ENCODE measurements at regions not wholly inside any gene's neighbourhood (a gene's known extent, or its start where the extent isn't known, plus 50 kb on each side); places are given as distances from the start of the nearest gene placed in this dataset.
"Not testable (repeated sequence)": the region's sequence is repeated elsewhere in the genome, so short reads cannot be mapped to it uniquely, and the experiment has no call there.

DNA sequence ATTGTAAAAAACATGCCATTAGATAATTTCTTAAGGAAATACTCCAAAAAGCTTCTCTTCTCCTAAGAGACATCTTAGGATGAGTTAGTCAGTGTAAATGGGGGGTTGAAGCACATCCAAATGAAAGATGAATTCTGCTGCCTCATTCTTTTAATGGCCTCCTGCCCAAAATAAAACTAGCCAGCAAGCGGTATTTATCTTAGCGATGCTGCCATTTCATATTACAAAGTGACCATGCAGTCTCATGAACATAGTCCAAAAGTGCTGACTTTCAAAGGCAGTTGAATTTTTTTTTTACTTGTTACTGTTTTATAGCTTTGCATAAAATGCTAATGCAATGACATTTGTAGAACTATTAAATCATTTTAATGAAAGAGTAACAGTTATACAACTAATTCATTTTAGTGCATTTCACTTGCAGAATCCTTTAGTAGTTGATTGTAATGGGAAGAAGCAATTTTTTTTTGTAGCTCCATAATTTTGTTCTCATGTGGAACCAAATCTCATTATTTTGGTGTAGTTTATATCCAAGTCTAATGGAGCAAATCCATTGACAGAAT is 151.5 kb downstream of the CAVIN4 start:
- no peak for TF ChIP-seq POLR2A (IDR thresholded peaks at IDR 0.05)
- TF ChIP-seq, protein P1, sequence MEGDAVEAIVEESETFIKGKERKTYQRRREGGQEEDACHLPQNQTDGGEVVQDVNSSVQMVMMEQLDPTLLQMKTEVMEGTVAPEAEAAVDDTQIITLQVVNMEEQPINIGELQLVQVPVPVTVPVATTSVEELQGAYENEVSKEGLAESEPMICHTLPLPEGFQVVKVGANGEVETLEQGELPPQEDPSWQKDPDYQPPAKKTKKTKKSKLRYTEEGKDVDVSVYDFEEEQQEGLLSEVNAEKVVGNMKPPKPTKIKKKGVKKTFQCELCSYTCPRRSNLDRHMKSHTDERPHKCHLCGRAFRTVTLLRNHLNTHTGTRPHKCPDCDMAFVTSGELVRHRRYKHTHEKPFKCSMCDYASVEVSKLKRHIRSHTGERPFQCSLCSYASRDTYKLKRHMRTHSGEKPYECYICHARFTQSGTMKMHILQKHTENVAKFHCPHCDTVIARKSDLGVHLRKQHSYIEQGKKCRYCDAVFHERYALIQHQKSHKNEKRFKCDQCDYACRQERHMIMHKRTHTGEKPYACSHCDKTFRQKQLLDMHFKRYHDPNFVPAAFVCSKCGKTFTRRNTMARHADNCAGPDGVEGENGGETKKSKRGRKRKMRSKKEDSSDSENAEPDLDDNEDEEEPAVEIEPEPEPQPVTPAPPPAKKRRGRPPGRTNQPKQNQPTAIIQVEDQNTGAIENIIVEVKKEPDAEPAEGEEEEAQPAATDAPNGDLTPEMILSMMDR (IDR thresholded peaks at IDR 0.05): no peak
- H3K27me3 ChIP-seq: no peaks in the 10 kb centered on the region
- DNase-seq: no peak

DNA sequence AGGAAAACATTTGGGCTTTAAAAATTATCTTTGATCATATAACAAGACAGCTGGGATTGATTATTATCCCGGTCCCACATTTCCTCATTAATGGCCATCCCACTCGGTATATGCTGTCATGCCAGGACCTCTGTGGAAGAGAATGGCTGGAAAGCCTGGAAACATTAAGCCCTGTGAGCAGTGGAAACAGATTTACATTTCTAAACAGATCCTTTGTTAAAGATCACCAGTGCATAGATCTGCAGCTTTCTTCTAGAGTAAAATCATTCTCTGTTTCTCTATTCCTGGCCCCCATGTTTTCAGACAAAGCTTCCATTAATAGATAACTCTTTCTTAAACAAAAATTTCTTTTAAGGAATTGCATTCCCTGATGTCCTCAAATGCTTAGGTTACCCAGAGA is 152.2 kb downstream of the CAVIN4 start:
- no peaks in the 10 kb centered on the region for H3K4me1 ChIP-seq
- H3K27ac ChIP-seq: no peak overlapping the region
- TF ChIP-seq POLR2A (IDR thresholded peaks at IDR 0.05): no peak
- TF ChIP-seq, protein P1 (IDR thresholded peaks at IDR 0.05): no peak
- no peak overlapping the region for H3K4me3 ChIP-seq
- no peaks in the 10 kb centered on the region for H3K9me3 ChIP-seq
- H3K36me3 ChIP-seq: no peaks in the 10 kb centered on the region
- DNase-seq: no peak
- no peaks in the 10 kb centered on the region for H3K27me3 ChIP-seq

More for the DNA sequence above, 151.5 kb downstream of the CAVIN4 start:
- H3K9me3 ChIP-seq: no peaks in the 10 kb centered on the region
- no peak overlapping the region for H3K4me3 ChIP-seq
- H3K36me3 ChIP-seq: no peaks in the 10 kb centered on the region
- no peaks in the 10 kb centered on the region for H3K4me1 ChIP-seq
- H3K27ac ChIP-seq: no peak overlapping the region

DNA sequence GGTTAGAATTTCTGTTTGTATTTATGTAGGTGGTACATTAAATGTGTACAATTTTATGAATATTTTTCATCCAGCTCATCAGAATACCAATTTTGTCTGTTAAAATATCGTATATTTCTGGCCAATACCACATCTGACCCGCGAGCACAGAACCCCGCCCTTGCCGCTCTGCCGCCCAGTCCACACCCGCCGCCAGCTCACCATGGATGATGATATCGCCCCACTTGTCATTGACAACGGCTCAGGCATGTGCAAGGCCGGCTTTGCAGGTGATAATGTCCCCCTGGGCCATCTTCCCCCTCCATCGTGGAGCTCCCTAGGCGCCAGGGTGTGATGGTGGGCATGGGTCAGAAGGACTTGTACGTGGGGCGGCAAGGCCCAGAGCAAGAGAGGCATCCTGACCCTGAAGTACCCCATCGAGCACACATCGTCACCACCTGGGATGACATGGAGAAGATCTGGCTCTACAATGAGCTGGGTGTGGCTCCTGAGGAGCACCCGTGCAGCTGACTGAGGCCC is 153.2 kb downstream of the CAVIN4 start:
- Histone ChIP-seq H3K9me3 (no peaks in the 10 kb centered on the region), H3K4me3 (no peak overlapping the region), H3K27ac (no peak overlapping the region), H3K36me3 (no peaks in the 10 kb centered on the region), H3K27me3 (no peaks in the 10 kb centered on the region), H3K4me1 (no peaks in the 10 kb centered on the region)
- no peak for DNase-seq
- TF ChIP-seq, protein P1 (IDR thresholded peaks at IDR 0.05): no peak
- TF ChIP-seq POLR2A (IDR thresholded peaks at IDR 0.05): no peak

DNA sequence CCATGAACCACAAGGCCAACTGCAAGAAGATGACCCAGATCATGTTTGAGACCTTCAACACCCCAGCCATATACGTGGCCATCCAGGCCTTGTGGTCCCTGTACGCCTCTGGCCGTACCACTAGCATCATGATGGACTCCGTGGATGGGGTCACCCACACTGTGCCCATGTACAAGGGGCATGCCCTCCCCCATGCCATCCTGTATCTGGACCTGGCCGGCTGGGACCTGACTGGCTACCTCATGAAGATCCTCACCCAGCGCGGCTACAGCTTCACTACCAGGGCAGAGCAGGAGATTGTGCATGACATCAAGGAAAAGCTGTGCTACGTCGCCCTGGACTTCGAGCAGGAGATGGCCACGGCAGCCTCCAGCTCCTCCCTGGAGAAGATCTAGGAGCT is 153.7 kb downstream of the CAVIN4 start:
- no peaks in the 10 kb centered on the region for H3K9me3 ChIP-seq
- H3K4me1 ChIP-seq: no peaks in the 10 kb centered on the region
- H3K27ac ChIP-seq: no peak overlapping the region
- H3K4me3 ChIP-seq: no peak overlapping the region
- no peaks in the 10 kb centered on the region for H3K36me3 ChIP-seq
- DNase-seq: no peak
- no peaks in the 10 kb centered on the region for H3K27me3 ChIP-seq
- TF ChIP-seq, protein P1 (IDR thresholded peaks at IDR 0.05): no peak
- no peak for TF ChIP-seq POLR2A (IDR thresholded peaks at IDR 0.05)

- no peaks in the 10 kb centered on the region for H3K36me3 ChIP-seq
- no peak for TF ChIP-seq POLR2A (IDR thresholded peaks at IDR 0.05)
- TF ChIP-seq, protein P1 (IDR thresholded peaks at IDR 0.05): no peak
- no peaks in the 10 kb centered on the region for H3K9me3 ChIP-seq
- no peak for DNase-seq
- no peaks in the 10 kb centered on the region for H3K27me3 ChIP-seq
- no peaks in the 10 kb centered on the region for H3K4me1 ChIP-seq
- H3K4me3 ChIP-seq: no peak overlapping the region
- H3K27ac ChIP-seq: no peak overlapping the region
Observed at GRCh38 chr9:100739208-100739607, 161.3 kb downstream of the CAVIN4 start.

GRCh38 chr9:100739666-100740065 is 161.8 kb downstream of the CAVIN4 start:
- no peak for TF ChIP-seq POLR2A (IDR thresholded peaks at IDR 0.05)
- TF ChIP-seq, protein P1 (IDR thresholded peaks at IDR 0.05): no peak
- Histone ChIP-seq H3K27ac (no peak overlapping the region), H3K4me3 (no peak overlapping the region), H3K4me1 (no peaks in the 10 kb centered on the region), H3K36me3 (no peaks in the 10 kb centered on the region), H3K9me3 (no peaks in the 10 kb centered on the region), H3K27me3 (no peaks in the 10 kb centered on the region)
- no peak for DNase-seq

DNA sequence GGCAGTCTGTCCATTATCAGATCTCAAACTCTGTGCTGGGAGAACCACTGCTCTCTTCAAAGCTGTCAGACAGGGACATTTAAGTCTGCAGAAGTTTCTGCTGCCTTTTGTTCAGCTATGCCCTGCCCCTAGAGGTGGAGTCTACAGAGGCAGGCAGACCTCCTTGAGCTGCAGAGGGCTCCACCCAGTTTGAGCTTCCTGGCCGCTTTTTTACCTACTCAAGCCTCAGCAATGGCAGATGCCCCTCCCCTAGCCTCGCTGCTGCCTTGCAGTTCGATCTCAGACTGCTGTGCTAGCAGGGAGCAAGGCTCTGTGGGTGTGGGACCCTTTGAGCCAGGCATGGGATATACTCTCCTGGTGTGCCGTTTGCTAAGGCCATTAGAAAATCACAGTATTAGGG is 171.1 kb downstream of the CAVIN4 start:
- H3K4me1 ChIP-seq, DNase-seq, H3K27ac ChIP-seq, H3K9me3 ChIP-seq, H3K27me3 ChIP-seq, H3K36me3 ChIP-seq, H3K4me3 ChIP-seq: not testable (repeated sequence)

All from Peyer's patch (tissue), 4 donors.